GM19372 (cell line): ENCODE measurements at regions not wholly inside any gene's neighbourhood (a gene's known extent, or its start where the extent isn't known, plus 50 kb on each side); places are given as distances from the start of the nearest gene placed in this dataset.

ENCODE experiments used
- ATAC-seq: cut with Tn5 transposase; IDR thresholded peaks from one replicate; pipeline ENCODE4 v1.9.1; 2021; ENCODE audit warnings: mild to moderate bottlenecking, low read depth, moderate library complexity; ENCODE audit not compliant: unreplicated experiment

DNA sequence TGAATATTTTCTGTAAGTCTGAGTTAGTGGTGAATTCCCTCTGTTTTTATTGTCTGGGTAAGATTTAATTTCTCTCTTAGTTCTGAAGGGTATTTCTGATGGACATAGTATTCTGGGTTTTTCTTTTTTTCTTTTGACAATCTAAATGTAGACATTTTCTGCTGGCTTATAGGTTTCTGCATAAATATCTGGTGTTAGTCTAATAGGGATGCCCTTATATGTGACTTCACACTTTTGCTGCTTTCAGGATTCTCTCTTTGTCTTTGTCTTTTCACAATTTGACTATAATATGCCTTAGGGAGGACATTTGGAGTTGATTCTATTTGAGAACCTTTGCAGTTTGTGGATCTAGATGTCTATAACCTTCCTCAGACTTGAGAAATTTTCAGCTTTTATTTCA lies 667.2 kb downstream of the EPHA7 start:
- ATAC-seq, result no peak

DNA sequence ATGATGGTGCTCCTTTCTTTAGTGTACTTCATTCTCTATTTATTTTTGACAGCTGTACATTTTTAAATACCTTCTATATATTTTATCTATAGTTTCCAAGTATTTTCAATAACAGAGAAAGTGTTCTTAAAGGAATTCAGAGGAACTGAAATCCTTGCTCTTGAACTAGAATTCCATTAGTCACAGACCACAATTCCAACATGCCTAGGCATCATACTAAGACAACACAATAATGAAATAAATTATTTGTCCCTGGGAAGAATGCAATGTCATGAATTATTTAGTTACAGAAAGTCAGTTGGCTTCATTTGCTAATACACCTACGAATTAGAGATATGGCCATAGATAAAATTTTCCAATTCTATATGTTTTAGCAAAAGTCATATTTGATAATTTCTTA lies 671.2 kb downstream of the EPHA7 start:
- ATAC-seq, result no peak

GRCh38 chr6:92737983-92738382 lies 681.4 kb downstream of the EPHA7 start:
- ATAC-seq, result no peak

DNA sequence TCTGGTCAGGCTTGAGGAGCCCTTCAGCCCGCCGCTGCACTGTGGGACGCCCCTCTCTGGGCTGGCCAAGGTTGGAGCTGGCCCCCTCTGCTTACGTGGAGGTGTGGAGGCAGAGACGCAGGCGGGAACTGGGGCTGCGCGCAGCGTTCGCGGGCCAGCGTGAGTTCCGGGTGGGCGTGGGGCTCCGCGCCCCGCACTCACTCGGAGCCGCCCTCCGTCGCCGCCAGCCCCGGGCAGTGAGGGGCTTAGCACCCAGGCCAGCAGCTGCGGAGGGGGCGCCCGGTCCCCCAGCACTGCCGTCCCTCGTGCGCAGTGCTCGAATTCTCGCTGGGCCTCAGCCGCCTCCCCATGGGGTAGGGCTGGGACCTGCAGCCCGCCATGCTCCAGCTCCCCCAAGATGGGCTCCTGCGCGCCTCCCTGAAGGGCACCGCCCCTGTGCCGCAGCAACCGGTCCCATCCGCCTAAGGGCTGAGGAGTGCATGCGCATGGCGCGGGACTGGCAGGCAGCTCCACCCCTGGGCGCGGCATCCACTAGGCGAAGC lies 695.9 kb downstream of the EPHA7 start:
- ATAC-seq, result no peak

- no peak for ATAC-seq
Observed at GRCh38 chr6:92719773-92720172, 699.6 kb downstream of the EPHA7 start.

DNA sequence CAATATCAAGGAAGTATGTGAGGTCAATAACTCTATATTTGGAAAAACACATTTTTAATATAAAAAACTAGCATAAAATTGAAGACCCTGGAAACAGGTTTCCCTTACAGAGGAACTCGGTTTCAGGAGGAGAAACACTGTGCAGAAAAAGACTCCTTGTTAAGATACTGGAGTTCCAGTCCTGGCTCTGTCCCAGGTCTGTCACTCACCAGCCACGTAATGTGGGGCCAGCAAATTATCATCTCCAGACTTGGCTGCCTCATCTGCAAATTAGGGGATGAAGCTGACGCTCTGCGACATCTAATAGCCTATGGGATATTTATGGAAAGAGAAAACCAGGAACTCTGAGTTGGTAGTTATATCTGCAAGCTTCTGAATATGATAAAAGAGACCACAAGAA lies 702.7 kb downstream of the EPHA7 start:
- ATAC-seq, result no peak

DNA sequence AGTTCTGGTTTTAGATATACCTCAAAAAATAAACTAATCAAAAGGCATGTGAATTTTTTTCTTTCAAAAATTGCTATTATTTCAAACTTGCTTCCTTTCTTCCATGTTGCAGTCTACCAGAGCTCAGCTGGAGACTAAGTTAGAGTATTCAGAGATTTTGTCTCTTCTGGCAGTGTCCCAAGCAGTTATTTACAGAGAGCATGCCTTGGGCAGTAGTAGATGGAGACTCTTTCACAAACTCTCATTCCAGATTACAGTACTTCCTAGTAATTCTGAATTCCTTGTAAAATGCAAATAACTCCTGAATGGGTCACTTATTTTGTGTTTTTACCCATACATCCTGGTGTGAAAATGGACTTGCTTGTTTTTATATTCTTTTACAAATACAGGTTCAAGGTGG lies 703.4 kb downstream of the EPHA7 start:
- ATAC-seq, result no peak

DNA sequence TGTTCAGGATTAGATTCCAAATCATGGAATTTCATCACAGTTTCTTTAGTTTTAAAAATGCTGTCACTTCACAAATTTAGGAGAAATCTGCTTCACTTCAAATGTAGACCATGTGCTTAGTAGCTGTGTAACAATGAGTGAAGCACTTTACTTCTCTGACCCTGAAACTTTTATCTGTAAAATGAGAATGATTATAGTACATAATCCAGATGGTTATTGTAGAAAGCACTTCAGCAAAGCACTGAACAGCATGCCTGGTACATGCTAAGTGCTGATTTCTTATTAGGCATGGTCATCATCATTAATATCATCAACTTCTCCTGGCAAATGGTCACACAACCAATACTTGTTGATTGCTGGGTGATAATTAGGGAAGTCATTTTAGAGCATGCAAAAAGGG lies 705.0 kb downstream of the EPHA7 start:
- ATAC-seq, result no peak

DNA sequence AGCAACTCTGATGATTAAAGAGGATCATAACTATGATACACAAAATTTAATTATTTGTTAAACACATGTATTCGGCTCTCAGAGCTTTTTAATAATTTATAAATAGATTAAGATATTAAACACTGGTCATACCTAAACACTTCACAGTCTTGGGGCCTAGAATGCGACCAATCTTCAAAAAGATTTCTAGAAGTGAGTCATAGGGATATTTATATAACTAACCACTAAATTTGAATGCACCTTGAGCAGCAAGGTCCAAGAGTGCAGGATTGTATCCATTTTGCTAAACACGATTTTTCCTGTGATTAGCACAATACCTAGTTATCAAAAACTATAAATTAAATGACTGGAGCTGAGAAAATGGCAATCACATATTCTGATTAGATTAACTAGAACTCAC lies 709.3 kb downstream of the EPHA7 start:
- ATAC-seq, result no peak

DNA sequence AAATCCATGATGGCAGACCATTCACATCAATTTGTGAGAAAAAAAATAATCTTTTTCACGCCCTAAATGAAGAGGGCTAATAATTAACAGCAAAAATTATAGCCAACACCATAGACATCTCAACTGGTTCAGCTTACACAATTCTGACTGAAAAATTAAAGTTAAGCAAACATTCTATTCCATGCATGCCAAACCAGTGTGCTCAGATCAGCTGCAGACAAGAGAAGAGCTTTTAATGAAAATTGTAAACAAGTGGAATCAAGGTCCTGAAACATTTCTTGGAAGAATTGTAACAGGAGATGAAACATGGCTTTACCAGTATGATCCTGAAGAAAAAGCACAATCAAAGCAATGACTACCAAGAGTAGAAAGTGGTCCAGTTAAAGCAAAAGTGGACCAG lies 710.4 kb downstream of the EPHA7 start:
- ATAC-seq, result no peak

DNA sequence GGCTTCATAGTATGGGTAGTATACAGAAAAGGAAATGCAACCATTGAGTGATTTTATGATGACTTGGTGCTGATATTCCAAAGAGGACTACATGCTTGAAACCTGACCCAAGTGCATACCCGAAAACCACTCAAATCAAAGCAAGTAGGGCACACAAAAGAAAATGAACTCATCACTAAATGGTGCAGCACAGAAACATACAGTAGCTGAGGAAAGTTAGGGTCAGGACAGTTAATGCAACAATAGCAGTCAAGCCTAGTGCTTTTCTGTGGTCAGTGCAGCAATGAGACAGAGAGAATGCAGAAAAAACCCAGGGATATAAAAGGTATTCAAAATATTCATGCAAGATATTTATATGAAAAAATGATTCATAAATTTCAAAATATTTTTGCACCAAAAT lies 711.1 kb downstream of the EPHA7 start:
- no peak for ATAC-seq

- no peak for ATAC-seq
Observed at GRCh38 chr6:92706976-92707375, 712.4 kb downstream of the EPHA7 start.

DNA sequence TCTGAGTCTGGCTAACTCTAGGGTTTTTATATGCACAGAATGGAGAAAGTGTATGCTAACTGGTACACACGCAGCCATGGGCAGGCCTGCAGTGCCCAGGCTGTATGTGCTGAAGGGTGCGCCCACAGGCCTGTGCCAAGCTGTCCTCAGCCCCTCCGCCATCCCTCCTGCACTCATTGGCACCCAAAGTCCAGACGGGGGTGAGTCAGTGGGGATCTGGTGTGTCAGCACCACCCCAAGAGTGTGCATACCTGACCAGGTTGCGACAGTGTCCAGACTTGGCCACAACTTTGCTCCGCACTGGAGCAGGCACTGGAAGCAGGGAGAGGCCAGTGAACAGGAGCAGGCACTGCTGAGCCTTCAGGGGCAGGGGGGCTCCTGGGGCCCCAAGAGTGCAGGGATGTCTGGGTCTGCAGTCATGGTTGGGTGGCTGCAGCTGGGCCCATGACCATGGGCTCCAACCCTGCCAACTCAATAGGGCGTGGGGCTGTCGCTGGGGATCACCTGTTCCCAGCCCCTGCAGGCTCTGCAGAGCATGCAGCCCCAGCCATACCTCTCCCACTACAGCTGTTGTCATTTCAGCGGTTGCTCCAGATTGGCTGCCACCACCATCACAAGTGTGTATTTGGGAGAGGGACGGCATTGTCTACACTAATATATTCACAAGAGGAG lies 717.8 kb downstream of the EPHA7 start:
- no peak for ATAC-seq

DNA sequence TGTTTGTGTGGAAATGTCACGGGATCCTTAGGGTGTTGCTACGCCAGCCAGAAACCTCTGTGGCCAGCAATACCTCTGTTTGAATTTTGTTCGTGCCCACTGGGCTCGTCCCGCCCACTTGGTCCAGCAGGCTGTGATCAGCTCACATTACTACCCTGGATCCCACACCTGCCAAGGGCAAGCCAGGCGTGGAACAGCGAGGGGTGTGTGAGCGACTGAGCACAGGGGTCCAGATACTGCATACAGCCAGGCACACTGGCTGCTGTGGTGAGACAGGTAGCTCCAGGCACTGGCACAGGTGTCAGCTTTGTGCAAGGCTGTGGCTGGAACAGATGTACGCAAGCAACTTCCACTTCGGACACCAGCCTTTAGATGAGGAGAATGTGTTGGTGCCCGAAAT lies 718.9 kb downstream of the EPHA7 start:
- ATAC-seq, result no peak

- no peak for ATAC-seq
Observed at GRCh38 chr6:92690997-92691599, 728.3 kb downstream of the EPHA7 start.

DNA sequence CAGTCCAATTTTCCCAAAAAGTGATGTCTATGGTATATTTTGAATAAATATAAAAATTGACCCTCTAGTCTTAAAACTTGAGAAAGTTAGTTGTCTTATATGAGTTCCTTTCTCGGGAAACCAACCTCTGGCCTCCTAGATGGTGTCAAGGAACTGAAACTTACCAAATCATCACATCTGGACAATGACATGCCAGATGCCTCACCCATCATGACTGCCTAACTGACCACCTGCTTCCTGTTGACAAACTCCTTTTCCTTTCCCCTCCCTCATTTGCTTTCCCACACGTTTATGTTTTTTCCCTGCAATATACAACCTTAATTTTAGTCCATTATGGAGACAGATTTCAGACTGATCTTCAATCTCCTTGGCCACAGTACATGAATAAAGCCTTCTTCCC lies 731.0 kb downstream of the EPHA7 start:
- ATAC-seq, result no peak

DNA sequence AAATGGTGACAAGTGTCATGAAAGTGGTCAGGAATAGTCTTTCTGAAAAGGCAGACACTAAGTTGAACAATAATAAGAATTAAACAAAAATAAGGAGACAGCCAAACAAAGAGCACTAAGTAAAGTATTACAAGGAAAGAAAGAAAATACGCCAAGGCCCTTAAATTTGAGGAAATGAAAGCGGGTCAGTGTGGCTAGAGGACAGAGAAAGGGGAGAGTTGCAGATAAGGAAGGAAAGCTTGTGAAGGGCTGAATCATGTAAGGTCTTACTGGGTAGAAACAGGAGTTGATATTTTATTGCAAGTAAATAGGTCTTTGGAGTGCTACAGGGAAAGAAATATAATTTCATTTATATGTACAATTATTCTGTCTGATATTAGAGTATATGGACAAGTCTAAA lies 732.1 kb downstream of the EPHA7 start:
- no peak for ATAC-seq

DNA sequence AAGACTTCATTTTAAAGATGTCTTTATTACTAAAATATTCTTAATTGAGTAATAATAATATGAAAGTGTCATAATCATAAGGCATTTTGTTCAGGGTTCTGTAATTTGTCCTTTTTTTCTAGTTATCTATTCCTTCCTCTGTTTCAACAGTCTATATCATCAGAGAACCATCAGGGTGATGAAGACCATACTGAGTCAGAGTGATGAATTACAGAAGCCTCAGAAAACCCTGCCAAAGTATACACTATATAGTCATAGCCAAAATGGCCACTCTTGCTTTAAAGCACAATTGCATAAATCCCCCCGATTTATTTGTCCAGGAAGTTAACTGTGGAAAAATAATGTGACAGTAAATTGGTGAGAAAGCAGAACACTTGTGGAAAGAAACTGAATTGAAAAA lies 735.0 kb downstream of the EPHA7 start:
- no peak for ATAC-seq

DNA sequence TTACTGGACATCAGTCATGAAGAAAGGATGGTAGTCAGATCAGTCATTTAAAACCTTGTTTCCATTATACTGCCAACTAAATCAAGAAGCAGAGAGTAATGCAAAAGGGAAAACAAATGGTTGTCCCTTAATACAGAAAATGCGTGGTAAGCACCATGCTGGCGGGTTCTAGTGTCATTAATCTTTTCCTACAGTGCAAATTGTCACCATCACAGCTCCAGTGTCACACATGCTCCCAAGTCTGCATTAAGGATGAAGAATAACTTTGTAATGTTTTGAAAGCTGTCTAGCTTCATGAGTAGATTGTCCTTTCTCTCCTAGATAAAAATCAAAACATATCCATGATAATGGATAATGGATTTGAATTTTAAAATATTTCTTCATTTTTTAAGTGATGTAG lies 735.6 kb downstream of the EPHA7 start:
- no peak for ATAC-seq

DNA sequence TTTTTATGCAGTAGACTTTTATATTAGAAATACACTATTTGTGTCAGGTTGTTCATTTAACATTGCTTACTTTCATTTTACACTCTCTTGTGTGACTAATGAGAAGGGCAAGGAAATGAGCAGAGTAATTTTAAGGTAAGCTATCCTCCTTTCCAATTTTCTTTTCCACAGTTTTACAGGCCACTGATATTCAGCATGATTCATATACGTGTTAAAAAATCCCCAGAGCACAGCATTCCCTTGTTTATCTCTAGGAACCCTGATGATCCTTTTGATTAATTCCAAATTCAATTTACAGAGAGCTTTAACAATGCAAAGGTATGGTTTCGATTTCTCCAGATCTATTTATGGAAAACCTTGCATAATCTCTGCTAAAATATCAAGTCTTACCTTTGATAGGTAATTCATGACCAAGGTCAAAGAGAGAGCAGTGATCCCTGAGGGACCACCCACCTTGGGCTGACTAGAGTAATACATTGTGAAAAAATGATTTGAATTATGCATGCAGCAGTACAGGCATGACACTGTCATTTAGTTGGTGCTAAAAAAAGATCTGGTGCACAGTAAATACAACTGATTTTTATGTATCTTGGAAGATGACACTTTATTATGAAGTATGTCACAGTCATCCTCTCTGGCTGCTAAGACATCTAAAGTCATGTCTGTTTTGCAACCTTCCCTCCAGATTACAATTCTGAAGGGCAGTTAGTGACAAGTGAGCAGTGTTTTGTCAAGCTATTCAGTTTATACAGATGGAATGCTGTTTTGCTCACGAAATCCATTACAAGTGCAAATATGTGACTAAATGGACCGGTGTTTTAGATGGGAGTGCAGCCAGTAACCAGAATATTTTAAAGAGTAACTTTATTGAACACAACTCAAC lies 736.6 kb downstream of the EPHA7 start:
- no peak for ATAC-seq

DNA sequence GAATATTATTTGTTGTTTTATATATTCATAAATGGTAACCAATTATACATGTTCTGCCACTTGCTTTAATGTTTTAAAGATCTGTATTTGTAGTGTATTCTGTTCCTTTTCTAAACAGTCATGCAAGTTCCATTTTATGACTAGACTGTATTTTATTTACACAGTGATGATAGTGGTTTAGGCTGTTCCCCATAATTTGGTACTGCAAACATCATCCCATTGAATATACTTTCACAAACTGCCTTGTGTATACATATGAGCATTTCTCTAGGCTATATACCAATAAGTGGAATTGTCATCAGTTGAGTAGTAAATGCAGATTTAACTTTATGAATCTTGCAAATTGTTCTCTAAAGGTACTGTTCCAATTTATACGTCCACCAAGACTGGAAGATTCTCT lies 738.0 kb downstream of the EPHA7 start:
- no peak for ATAC-seq
